Activated CD4-positive, alpha-beta T cell treated with anti-CD3 and anti-CD28 coated beads, Interleukin-2, amount 50 U/mL, for 16 hours (primary cell): ENCODE measurements at regions not wholly inside any gene's neighbourhood (a gene's known extent, or its start where the extent isn't known, plus 50 kb on each side); places are given as distances from the start of the nearest gene placed in this dataset.
"Not testable (repeated sequence)": the region's sequence is repeated elsewhere in the genome, so short reads cannot be mapped to it uniquely, and the experiment has no call there.

Experiments
- DNase-seq: peaks from one replicate; pipeline ENCODE4 v3.0.0-alpha.2; 2020

DNA sequence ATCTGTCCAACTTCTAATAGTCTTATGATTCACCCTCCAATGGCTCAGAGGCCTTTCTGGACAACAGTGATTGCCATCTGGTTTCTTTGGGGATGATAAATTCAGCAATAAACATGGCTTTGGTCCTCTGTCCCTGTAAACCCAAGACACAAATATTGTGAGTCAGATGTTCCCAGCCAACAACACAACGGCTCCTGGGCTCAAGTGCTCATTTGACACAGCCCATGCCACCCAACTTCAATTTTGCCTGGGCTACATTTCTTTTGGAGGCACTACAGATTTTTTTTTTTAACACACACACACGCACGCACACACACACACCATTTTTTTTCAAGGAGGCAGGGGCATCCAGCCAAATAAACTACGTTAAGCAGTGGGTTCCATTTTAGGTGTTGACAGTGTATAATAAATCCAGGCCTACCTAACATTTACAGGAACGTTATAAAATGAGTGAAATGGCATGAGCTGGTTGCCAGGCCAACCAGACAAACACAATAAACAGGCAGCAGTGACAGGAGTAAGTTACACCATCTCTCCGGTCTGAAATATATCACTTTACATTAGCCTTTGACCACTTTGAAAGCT is 939.9 kb upstream of the SOX9 start:
- DNase-seq = no peak

DNA sequence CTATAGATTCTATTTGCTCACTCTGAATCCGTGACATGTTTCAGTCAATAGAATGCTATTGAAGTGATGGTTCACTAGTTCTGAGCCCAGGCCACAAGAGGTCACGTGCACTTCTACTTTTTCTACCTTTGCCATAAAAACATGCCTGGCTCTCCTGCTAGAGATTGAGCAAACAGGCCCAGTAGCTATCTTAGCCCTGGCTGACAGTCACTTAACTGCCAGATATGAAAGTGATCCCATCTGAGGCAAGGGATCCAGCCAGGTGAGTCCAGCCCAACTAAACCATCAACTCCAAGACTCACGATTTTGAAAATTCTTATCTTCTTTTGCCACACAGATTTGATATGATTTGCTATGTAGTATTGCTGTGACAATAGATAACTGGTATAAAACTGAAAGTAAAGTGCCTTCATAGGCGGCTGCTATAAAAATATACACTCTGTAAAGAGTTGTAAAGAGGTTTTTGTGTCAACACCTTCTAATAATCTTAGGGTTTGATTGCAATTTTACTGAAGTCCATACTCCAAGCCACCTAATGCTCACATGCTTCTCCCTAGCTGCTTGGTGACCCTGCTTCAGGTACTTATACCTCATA is 937.7 kb upstream of the SOX9 start:
- no peak for DNase-seq

DNA sequence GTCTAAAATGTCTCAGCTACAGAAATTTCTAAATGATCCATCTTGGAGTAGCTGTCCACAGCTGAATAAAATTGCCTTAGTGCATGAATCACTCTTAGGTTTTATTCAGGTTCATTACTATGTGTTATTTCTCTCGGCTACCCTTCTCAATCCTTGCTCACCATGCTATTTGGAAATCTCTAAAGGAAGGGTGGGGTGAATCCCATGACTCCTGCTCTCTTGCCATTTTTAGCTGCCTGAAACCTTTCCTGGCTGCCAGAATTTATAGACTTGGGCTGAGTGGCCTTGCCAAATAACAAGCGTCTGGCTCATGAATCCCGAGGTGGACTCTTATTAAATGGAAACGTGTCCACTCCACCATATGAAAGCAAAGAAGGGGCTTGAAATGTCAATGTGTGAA is 936.1 kb upstream of the SOX9 start:
- DNase-seq = no peak

DNA sequence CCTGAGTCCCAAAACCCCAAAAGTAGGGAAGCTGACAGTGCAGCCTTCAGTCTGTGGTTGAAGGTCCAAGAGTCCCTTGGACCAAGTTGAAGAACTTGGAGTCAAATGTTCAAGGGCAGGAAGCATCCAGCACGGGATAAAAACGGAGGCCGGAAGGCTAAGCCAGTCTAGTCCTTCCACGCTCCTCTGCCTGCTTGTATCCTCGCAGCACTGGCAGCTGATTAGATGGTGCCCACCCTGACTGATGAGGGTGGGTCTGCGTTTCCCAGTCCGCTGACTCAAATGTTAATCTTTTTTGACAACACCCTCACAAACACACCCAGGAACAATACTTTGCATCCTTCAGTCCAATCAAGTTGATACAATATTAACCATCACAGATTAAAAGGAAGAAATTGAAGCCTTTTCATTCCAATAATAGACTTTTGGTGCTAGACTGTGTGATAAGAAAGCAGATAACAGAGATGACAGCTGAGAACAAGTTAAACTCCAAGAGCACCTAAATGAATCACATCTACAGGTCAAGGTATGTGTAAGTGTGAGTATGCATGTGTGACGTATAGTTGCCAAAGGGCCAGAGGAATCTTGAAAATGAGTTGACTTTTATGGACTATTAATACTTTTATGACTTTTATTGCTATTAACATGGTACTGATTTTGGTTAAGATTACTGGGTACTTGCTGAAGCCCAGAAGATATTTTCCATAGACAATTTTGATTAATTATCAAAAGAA is 933.5 kb upstream of the SOX9 start:
- no peak for DNase-seq

DNA sequence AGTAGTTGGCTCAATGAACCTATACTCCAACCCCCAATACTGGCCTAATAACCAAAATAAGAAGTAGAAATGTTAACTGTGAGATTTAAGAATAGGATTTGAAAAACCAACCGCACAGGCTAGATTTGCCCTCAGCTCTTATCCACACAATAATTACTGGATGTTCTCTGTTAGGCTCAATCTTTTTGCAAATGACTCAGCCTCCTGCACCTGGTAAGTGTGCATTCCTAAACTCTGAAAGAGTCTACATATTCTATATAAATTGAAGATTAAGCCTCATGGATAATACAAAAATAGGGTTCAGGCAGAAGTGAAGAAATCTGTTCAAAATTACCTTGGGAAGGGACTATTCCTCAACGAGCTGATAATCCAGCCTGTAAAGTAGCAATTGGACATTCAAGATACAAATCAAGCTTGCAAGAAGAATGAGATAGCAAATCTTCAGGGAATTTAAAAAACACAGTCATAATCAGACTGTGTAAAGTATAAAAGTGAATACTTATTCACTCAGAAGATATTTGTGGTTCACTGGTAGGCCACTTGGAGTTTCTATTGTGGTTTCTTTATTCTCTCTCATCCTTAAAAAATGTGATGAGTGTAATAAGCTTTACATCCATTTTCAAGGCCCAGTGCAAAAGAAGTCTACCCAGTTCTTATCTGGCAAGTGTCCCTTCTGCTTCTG is 931.9 kb upstream of the SOX9 start:
- no peak for DNase-seq

DNA sequence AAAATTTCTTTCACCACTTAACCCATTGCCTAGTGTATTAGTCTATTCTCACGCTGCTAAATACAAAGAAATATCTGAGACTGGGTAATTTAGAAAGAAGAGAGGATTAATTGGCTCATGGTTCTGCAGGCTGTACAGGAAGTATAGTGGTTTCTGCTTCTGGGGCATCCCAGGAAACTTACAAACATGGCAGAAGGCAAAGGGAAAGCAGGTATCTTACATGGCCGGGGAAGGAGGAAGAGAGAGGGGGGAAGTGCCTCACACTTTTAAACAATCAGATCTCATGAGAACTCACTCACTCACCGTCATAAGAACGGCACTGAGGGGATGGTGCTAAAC is 931.4 kb upstream of the SOX9 start:
- no peak for DNase-seq

DNA sequence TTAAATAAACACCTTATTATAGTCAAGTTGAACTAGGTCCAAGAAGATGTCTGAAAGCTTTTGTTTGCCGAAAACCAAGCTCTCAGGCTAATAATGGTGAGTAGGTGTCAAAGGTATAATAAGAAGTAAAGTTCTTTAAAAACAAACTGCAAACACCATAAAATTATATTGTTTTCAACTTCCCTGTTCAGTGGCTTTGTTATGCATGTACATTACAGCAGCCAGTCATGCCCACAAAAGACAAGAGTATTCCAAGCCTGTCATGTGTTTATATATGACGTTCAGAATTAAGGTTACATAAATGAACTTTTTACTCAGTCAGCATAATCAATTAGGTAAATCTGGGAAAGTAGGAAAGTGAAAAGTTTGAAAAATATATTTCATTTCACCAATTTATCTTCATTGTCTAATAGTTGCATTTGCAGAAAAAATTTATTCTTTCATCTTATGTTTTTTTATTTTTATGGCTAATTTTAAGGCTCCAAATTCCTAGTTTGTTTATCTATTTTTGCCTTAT is 928.7 kb upstream of the SOX9 start:
- no peak for DNase-seq

DNA sequence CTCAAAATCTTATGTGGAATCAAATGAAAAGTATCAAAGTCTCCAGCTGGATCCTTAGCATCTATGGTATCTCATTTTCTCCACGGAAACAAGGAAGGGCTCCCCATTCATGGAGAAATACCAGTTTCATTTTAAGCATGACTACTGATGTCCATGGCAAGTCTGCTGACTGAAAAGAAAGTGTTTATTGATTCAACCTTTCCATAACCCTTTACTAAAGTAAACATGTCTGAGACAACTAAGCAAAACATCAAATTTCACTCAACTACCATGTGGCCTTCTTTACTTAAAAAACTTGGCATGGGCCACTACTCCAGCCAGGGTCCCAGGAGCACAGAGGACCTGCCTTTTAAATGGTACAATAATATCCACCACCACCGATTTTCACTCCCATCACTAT is 928.0 kb upstream of the SOX9 start:
- DNase-seq = no peak

DNA sequence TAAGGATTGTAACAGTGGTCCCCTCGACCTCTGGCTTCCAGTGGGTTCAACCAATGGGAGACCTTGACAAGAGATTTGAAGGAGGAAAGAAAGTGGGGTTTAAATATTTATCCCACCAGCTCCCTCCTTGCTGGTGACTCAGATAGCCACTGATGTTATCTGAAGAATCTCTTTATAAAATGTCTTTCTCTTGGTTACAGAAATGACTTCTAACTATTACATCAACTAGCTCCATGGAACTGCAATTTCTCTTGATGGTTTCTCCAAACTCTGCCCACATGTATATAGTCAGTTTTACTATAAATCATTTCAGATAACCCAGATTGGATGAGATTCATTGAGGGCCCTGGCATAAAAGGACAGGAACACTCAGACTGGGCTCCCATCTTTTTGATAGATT is 920.2 kb upstream of the SOX9 start:
- no peak for DNase-seq

DNA sequence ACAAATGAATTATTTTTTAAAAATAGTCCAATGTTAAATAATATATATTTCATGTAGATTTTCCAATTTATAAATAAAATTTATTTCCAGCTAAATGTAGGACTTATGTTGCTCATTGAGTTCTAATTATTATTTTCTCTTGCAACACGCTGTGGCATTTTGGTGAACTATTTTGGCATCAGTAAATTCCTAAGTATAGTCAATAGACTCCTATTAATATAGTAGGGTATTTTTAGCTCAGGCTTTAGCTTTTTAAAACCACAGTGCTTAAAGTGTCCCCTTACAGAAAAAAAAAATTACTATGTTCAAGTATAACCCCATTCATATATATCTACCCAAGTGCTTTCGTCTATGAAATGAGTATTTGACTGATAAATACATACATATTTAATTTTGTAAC is 919.2 kb upstream of the SOX9 start:
- no peak for DNase-seq

DNA sequence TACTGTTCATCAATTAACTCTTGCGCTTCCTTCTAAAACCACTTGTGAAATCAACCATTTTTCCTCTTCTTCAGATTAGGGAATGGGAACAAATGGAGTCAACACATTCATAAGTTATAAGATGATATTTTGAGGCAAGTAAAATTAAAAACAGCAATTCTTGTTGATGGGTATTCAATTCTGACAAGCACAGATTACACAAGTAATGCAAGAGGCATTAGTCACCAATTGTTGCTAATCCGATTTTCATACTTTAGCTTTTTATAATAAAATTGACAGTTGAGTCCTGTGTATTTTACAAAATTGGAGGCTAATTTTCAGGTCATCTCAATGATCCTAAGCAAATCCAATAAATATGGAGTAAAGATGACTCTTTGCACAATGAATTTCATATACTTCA is 918.4 kb upstream of the SOX9 start:
- DNase-seq = no peak

DNA sequence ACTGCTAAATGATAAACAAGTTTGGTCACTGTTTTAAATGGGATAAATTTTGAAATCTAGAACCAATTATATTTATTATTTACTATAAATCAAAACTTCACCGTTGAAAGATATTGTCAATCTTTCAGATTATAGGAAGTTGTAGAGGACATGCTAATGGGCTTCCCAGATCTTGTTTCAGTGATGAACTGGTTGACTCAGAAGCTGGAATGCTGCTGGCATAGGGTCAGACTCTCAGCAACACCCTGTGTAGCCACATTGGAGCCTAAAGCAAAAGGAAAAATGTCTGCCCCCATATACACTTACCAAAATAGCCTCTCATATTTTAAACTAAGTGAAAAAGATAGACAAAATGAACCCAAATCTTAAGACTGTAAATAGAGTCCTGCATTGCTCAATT is 916.9 kb upstream of the SOX9 start:
- DNase-seq = no peak

DNA sequence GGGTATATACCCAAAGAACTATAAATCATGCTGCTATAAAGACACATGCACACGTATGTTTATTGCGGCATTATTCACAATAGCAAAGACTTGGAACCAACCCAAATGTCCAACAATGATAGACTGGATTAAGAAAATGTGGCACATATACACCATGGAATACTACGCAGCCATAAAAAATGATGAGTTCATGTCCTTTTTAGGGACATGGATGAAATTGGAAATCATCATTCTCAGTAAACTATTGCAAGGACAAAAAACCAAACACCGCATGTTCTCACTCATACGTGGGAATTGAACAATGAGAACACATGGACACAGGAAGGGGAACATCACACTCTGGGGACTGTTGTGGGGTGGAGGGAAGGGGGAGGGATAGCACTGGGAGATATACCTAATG is 914.9 kb upstream of the SOX9 start:
- not testable (repeated sequence) for DNase-seq

DNA sequence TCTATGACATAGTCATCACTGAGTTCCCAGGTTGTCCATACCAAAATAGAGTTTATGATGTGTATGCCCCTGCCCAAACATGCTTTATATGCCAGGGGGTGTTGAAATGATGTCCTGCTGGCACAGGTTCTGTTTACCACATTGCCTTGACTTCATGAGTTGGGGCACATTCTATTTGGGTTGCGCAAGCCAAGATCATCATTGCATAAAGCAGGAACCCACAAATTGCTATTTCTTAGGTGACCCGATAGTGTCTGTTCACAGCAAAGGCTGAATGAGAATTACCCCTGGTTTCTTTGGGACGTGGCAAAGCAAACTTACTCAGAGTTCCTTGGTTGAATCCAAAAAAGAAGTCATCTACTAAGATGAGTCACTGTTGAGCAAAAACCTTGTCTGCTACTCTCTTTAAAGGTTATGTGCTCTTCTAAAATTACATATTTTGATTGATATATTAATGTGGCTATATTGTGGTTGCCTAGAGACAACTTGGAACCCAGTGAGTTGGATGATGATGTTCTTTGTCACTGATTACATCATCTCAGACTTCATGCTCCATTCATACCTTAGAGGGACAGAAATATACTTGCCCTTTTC is 912.6 kb upstream of the SOX9 start:
- DNase-seq = no peak

DNA sequence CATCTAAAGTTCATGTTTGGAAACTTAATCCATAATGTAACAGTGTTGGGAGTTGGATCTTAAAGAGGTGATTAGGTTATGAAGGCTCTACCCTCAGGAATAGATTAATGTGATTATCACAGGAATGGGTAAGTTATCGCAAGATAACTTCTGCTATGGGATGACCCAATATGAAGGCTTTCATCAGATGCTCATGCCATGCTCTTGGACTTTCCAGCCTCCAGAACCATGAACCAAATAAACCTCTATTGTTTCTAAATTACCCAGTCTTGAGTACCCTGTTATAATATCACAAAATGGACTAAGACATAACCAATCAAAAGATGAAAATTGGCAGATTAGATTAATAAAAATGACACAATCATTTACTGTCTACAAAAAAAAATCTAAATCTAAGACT is 906.9 kb upstream of the SOX9 start:
- DNase-seq = no peak

DNA sequence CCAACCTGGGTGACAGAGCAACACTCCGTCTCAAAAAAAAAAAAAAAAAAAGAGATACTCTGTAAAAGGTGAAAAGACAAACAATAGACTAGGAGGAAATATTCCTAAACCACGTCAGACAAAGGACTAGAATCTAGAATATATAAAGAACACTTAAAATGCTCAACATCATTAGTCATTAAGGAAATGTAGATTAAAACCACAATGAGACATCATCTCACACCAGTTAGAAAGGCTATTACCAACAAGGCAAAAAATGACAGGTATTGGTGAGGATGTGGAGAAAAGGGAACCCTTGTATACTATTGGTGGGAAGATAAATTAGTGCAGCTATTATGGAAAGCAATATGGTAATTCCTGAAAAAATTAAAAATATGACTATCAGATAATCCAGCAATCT is 903.1 kb upstream of the SOX9 start:
- DNase-seq = no peak

DNA sequence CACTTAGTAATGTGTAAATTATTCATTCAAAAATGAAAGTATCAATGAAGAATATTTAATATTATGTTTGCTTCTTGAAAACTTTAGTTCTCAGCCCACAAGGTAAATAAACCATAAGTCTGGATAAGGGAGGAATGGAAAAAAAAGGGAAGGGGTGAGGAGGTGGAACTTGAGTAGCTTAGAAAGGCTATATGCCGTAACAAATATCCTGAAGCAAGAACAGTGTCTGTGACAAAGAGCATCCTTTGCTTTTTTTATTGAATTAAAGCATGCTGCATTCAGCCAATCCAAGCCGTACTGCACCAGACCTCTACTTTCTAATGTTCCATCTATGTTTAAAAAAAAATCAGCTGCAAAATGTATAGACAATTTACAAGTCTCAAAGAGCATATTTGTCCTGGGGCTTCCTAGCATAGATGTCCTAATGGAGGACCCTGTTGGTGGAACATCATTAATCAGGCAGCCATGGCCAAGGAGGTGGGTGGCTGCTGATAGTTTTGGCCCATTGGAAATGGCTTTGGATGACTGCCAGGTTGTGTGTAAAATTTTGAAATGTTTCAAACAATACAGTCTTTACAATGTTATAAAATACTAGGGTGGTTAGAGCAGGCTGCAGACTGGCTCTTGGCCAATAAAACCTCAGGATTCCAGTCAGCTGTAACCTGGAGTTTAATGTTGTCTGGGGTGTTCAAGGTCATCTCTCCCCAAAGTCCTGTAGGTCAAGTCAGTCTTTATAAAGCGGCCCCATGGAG is 895.8 kb upstream of the SOX9 start:
- DNase-seq = no peak

DNA sequence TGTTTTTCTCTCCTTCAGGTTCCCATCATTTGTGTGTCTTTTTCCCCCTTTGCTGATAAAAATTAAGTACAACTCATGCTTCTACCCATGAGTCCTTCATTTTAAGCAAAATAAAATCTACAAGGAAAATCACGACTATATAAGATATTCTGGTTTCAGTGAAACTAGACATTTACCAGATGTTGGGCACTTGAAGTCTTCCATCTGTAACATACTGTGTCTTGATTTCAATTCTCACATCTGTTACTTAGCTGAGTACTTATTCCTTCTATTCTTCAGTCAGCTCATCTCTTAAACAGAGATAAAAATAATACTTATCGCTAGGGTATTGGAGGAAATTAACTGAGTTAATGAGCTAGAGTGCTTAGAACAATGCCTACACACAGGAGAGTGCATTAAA is 893.0 kb upstream of the SOX9 start:
- no peak for DNase-seq

DNA sequence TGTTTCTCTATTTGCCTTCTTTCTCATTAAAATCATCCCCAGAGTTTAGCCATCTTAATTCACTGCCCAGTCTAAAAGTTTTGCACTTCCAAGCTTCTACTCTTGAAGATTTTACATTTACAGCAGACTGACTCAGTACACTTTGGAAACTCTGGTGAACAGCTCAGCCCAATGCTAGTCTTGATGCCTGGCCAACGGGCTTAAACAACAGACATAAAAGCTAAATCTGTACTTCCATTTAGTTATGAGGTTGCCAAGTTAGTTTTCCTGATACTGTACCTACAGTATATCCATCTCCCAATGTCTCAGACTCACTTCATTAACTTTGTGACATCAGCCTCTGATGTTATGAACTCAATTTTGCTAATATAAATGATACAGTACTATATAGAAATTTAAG is 891.8 kb upstream of the SOX9 start:
- DNase-seq = no peak

DNA sequence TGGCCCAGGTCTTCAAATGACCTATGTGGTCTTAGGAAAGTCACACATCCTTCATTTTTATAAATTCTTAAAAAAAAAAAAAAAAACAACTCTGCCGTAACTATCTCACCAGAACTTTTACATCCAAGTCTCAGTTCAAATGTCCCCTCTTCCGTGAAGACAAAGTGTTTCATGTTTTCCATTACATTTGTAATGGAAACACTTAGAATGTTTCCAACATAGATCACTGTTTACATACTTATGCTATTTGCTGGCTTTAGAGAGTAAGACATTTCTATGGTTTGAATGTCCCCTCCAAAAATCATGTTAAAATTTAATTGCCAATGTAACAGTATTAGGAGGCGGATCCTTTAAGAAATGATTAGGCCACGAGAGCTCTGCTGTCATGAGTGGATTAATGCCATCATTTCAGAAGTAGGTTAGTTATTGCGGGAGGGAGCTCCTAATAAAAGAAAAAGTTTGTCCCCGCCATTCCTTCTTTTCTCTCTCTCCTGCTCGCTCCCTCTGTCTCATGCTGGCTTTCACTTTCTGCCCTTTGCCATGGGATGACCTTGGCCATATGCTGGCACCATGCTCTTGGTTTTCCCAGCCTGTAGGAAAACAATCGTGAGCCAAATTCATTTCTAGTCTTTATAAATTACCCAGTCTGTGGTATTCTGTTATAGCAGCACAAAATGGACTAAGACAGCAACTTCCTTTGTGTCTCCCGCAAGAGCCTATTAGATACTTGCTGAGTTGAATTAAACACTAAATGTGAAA is 887.8 kb upstream of the SOX9 start:
- DNase-seq = no peak

DNA sequence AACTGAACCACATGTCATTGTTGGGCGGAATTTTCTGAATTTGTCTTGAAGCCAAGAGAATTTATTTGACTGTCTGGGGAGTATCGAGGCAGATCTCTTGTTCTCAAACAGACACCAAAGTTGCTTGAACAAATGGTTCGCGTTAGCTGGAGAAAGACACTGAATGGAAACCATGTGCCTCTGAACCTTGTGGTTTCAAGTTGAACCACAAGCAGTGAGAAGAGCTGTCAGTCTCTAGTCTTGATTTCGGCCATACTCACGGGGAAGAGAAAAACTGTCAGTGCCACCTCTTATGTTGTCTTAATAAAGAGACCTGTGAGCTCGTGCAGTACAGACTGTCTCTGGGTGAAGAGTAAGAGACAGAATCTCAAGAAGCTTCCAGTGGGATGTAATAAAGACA is 886.5 kb upstream of the SOX9 start:
- DNase-seq = no peak

DNA sequence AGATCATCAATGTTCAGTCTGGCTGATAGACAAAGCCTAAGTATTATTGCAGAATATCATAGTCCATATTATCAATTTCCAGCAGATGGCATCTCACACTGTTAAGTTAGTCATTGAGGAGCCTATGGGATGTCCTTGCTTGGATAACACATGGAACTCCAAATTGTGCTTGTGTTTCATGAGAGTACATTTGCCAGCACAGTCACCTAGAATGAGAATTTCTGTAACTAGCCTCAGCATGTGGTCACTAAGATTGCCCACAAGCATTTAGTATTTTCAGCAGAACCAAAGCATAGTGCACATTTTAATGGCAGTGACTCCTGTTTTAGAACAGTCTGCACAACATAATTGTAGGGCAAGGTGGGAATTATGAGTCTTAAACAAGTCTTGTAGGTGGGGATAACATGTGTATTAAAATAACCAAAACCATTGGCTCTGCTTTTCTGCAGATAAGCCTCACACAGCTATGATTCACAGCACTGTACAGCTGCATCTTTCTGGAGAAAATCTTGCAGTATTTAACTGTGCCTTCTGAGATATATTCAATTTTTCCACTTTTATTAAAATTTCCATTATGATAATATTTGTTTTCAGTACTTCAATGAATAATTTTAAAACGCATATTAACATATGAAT is 882.8 kb upstream of the SOX9 start:
- DNase-seq = no peak
